ENCODE measurements at regions not wholly inside any gene's neighbourhood (a gene's known extent, or its start where the extent isn't known, plus 50 kb on each side); places are given as distances from the start of the nearest gene placed in this dataset.
A peak's percentile ranks its signal among the peaks of the same experiment; 100 is the strongest.
"Not testable (repeated sequence)": the region's sequence is repeated elsewhere in the genome, so short reads cannot be mapped to it uniquely, and the experiment has no call there.

GRCh38 chr7:104956753-104957450, 57.1 kb upstream of the KMT2E start:
- peak overlapping the region; percentile 3 for H3K27ac Mint-ChIP-seq

GRCh38 chr7:104958371-104958865, 55.6 kb upstream of the KMT2E start:
- Mint-ChIP-seq H3K27me3 (ENCODE audit: low read depth) (no peaks in the 10 kb centered on the region), H3K4me1 (peaks cover 5% of the 10 kb centered on the region), H3K4me3 (no peak overlapping the region), H3K27ac (no peak overlapping the region), H3K9me3 (no peaks in the 10 kb centered on the region), H3K36me3 (no peaks in the 10 kb centered on the region)
- no peak for TF ChIP-seq CTCF (IDR thresholded peaks at IDR 0.05; ENCODE audit: unreplicated experiment)
- DNase-seq (ENCODE audit: low spot score in 2 of 2, unreplicated experiment in 2 of 2), result no peak

More at GRCh38 chr7:104956753-104957450, 57.1 kb upstream of the KMT2E start:
- DNase-seq (ENCODE audit: low spot score in 2 of 2, unreplicated experiment in 2 of 2), result no peak
- H3K27me3 Mint-ChIP-seq (ENCODE audit: low read depth), result no peaks in the 10 kb centered on the region
- no peak overlapping the region for H3K4me3 Mint-ChIP-seq
- no peak for TF ChIP-seq CTCF (IDR thresholded peaks at IDR 0.05; ENCODE audit: unreplicated experiment)
- H3K9me3 Mint-ChIP-seq, result no peaks in the 10 kb centered on the region
- no peaks in the 10 kb centered on the region for H3K36me3 Mint-ChIP-seq
- H3K4me1 Mint-ChIP-seq, result peaks cover 6% of the 10 kb centered on the region

GRCh38 chr7:104959483-104959882, 54.5 kb upstream of the KMT2E start:
- DNase-seq (ENCODE audit: low spot score in 2 of 2, unreplicated experiment in 2 of 2); H3K4me3 Mint-ChIP-seq; H3K27me3 Mint-ChIP-seq (ENCODE audit: low read depth); H3K27ac Mint-ChIP-seq; H3K36me3 Mint-ChIP-seq; H3K4me1 Mint-ChIP-seq; H3K9me3 Mint-ChIP-seq: not testable (repeated sequence)

GRCh38 chr7:104960741-104961448, 53.1 kb upstream of the KMT2E start:
- H3K4me3 Mint-ChIP-seq, result no peak overlapping the region
- no peaks in the 10 kb centered on the region for H3K27me3 Mint-ChIP-seq (ENCODE audit: low read depth)
- no peaks in the 10 kb centered on the region for H3K4me1 Mint-ChIP-seq
- DNase-seq (ENCODE audit: low spot score in 2 of 2, unreplicated experiment in 2 of 2), result no peak
- H3K9me3 Mint-ChIP-seq, result no peaks in the 10 kb centered on the region
- H3K27ac Mint-ChIP-seq, result no peak overlapping the region
- no peaks in the 10 kb centered on the region for H3K36me3 Mint-ChIP-seq
- no peak for TF ChIP-seq CTCF (IDR thresholded peaks at IDR 0.05; ENCODE audit: unreplicated experiment)

GRCh38 chr7:104961821-104962220, 52.2 kb upstream of the KMT2E start:
- H3K4me1 Mint-ChIP-seq, result no peaks in the 10 kb centered on the region
- no peak for TF ChIP-seq CTCF (IDR thresholded peaks at IDR 0.05; ENCODE audit: unreplicated experiment)
- H3K36me3 Mint-ChIP-seq, result no peaks in the 10 kb centered on the region
- DNase-seq (ENCODE audit: low spot score in 2 of 2, unreplicated experiment in 2 of 2), result no peak
- H3K4me3 Mint-ChIP-seq, result no peak overlapping the region
- no peaks in the 10 kb centered on the region for H3K27me3 Mint-ChIP-seq (ENCODE audit: low read depth)
- H3K27ac Mint-ChIP-seq, result no peak overlapping the region
- H3K9me3 Mint-ChIP-seq, result no peaks in the 10 kb centered on the region

- Mint-ChIP-seq H3K4me1 (no peaks in the 10 kb centered on the region), H3K4me3 (no peak overlapping the region), H3K9me3 (no peaks in the 10 kb centered on the region), H3K36me3 (no peaks in the 10 kb centered on the region), H3K27me3 (ENCODE audit: low read depth) (no peaks in the 10 kb centered on the region), H3K27ac (no peak overlapping the region)
- DNase-seq (ENCODE audit: low spot score in 2 of 2, unreplicated experiment in 2 of 2), result no peak
- no peak for TF ChIP-seq CTCF (IDR thresholded peaks at IDR 0.05; ENCODE audit: unreplicated experiment)
Measured at GRCh38 chr7:104962781-104963180, 51.2 kb upstream of the KMT2E start.
